Raji (cell line): ENCODE measurements at regions not wholly inside any gene's neighbourhood (a gene's known extent, or its start where the extent isn't known, plus 50 kb on each side); places are given as distances from the start of the nearest gene placed in this dataset.

Experiments used
- POLR2A ChIP-seq: IDR thresholded peaks from 2 replicates; pipeline ENCODE4 v1.6.1; 2011; ENCODE audit warnings: low read depth, low read length, control low read depth; ENCODE audit not compliant: insufficient read depth

DNA sequence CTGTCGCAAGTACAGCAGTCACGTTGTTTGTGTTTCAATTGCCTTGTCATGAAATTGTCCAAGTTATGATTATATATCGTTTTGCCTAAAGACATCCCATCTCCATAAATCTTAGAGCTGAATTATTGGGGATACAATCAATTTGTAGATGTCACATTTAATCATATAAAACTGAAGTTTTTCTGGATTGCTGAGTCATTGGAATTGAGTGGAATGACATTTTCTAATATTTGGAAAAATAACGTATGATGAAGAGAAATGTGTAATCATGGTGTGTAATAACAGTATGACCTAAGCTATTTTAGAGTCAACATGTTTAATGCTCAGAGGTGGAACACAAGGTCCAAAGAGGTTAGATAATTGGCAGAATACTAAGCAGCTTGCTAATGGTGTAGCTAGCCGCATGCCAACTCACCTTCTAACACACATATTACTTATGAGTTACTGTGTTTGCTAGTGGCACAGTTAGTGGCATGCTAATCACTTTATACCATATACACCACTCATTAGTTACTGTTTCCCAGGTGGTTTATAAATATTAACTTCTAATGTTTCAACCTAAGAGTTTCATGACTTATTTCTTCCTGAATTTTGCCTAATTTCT lies 473.1 kb upstream of the GRAMD2B start:
- TF ChIP-seq POLR2A = no peak

DNA sequence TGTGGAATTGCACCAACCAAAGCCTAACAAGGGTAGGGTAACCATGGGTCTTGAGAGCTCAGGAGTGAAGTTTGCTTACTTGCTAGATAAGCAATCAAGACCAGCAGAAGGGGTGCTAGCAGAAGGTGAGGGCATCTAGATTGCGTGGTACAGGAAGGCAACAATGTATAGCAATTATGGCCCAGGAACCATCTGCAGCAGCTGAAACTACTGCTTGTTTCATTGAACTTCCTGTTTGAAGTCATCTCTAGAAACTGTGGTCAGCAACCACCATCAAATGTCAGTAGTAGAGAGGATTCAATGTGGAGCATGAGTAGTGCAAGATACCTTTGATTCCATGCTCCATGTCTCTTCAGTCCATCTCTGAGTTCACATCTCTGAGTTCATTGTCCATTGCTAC lies 462.1 kb upstream of the GRAMD2B start:
- TF ChIP-seq POLR2A = no peak

DNA sequence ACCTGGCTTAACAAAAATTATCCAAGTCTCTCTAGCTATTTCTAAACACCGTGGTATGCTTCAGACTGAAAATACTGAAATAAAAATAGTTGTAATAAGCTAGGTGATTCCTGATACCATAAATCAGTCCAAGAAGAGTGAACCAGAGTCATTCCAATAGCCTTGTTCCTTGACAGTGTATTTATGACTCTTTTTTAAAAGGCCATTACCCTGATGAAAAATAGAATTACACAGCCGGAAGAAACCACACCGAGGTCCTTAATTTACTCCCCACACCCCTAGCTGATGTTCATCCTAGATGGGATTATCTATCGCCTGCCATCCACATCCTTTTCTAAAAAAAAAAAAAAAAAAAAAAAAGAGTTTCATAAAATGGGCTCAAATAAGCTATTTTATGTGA lies 457.6 kb upstream of the GRAMD2B start:
- TF ChIP-seq POLR2A = no peak

DNA sequence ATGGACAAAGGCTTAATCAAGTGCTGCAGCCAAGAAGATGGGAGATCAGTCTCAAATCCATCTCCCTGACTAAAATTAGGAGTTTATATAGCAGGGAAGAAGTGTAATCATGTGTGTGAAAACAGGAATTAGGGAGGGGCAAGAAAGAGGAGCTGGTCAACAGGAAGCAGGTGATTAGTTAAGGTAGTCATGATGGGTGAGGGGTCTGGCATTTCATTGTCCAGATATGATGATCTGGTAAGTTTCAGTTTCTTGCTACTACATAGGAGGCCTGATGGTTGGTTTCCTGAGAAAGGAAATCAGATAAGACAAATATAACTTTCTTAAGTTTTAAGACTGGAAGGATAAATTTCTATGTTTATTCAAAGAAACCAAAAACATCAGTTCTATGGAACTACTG lies 455.6 kb upstream of the GRAMD2B start:
- no peak for TF ChIP-seq POLR2A

DNA sequence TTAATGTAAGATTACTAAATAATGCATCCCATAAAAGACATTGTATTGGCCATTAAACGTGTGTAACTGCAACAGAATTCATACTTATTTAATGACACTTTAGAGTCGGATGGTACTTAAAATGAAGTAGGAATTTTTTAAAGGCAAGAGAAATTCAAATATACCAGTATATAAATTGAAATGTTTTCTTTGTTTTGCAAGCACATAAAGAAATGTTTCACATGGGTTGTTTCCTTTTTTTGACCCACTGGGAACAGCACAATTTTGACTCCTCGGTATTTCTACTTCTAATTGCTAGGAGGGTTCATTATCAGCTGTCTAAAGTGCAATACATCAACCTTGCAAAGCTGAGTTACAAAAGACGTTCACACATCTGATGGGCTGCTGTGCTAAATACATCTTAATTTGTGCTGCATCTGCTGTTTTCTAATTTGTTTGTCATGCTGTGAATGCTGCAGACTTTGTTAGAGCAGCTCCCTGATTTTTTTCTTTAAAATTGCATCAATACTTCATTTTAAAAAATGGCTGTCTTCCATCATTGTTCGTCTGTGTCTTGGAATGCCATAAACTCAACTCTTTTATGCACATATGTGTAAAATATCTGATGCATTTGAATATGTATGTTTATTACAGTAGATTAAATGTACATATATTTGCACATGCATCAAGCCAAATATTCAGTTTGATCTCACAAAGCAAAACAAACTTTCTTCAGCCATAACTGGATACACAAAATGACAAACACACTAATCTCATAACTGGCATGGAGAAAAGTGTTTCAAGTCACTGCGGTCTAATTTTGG lies 454.0 kb upstream of the GRAMD2B start:
- TF ChIP-seq POLR2A = no peak

DNA sequence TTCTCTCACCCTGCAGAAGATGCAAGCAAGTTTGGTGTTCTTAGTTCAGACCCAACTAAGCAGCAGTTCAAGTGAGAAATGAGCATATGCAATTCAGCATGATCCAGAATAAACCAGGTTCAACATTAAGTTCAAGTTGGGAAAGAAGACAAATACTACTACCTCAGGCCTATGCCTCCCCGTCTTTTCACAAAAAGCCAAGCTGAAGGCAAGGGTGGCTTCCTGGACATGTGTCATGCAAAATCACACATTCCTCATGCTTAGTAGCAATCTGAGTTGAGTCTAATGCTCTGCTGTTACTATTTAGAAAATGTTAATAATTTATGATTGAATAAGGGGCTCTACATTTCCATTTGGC lies 453.4 kb upstream of the GRAMD2B start:
- TF ChIP-seq POLR2A = no peak

DNA sequence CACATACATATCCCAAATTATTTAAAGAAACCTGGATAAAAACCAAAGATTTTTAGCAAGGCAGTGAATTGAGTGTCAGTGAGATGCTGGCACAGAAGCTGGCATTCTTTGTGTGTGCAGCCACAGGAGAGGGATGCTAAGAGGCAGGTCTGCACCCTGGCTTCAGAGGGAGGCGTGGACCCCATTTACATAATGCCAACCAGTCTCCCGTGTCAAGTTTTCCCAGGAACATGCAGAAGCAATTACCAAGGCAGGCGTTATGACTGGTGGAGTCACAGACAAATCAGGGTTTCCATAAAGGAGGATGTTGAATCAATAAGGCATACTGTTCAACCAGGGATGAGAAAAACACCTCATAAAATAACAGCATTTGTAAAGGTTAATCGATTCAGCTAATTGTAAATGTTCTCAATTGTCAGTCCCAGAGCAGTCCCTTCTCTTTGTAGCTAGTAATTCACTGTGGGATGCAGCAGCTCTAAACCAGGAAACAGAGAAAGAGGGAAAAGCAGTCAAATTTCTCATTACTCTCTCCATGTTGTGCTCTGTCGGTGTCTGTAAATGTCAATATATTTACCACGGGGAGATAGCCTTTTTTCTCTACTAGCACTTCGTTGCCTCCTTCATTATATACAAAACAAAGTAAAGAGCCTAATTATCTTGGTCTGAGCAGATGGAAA lies 452.4 kb upstream of the GRAMD2B start:
- no peak for TF ChIP-seq POLR2A

DNA sequence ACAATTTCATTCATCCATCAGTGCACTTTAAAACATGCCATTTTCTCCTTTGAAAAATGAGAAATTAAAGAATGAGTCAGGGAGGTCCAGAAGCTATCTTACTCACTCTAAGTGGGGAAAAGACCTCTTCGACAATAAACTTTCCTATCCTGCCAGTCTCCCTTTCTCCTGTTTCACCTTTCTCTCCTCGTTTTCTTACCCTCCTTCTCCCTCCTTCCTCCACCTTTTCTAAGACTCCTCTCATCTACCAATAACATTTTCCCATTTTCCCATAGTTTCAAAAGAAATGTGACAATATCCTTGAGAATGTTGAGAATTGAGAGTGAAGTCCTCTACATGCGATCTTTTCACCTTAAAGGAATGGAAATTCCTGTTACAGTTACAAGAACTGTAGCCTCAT lies 450.5 kb upstream of the GRAMD2B start:
- no peak for TF ChIP-seq POLR2A

DNA sequence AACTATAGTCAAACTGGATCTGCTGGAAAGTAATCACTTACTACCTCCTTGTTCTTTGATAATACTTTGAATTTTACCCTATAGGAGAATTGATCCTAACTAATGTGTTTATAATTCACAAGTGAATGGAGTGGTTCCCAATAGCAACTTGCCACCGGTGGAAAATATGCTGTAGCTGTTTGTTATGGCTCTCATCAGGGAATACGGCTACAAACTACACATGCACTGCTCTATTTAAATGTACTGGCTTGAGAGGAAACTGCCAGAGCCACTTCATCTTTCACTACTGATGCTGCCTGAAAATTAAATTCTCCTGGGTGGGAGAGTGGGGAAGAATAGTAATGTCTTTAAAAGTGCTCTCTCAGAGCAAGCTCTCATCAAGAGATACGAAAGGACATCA lies 448.5 kb upstream of the GRAMD2B start:
- no peak for TF ChIP-seq POLR2A

DNA sequence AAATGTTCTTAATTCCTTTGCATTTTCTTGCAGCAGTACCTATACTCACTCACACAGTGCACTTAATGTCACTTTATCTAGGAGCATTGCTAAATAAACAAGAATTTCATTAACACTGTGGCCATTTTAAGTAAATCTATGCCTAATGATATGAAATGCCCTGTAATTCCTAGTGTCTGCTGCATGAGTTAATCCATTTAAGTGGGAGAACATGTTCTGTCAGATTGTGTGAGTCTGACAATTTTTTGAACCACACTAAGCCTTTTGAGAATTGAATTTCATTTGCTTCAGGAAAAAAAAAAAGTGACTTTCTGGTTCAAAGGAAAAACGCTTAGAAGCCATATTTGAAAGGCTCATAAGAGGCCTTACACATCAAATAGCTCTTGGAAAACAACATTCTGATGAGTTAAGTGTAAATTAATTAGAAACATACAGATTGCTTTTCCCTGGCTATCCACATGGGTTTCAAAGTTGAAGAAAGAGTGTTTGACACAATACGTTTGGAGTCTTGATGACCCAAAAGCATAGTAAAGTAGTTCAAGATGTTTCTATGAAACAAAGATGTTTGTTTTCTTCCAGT lies 446.7 kb upstream of the GRAMD2B start:
- TF ChIP-seq POLR2A = no peak

DNA sequence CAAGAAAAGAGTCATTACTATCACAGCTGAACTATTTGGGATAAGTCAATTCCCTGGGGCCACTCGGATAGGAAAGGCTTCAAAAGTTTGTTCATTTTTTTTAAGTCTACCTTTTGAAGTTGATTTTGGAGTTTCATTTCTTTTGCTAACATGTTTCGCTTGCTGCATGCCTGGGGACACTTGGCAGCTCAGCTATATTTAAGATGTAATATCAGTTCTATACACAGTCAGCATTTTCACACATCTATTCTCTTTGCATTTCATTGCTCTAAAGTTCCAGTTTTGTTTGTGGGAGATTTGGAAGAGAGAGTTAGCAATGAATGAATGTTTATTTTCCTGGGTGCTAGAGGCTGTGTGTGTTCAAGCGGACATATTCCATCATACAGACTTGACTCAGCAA lies 445.2 kb upstream of the GRAMD2B start:
- TF ChIP-seq POLR2A = no peak

DNA sequence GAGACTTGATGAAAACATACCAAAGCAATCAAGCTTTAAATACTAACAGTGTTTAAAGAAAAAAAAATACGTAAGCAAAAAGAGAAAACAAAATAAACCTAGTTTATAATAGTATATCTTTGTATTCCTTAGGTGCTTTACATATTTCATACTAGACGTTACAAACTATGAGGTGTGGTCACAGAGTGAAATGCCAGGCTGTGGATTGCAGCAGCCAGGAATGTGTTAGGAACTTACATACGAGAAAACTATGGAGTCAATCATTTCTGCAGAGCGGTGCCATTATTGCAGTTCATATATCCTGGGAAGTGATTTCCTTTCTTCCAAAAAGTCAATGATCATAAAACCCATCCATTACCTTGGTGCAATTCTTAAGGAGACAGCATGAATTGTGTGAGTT lies 443.6 kb upstream of the GRAMD2B start:
- TF ChIP-seq POLR2A = no peak

DNA sequence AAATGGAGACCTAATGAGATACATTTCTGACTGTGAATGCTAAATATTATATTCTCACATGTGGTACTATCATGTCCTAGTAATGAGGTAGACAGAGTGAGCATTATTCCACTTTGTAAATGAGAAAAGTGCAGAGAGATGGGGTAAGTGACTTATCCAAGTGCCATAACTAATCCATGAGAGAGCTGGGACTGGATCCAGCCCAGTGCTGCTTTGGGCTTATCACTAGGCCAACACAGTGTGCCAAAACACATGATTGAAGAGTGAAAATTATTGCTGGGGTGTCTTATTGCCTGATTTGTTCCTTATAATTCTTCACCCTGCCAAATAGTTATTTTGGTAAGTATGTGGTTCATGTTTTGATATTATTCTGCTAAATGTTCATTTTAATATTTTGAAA lies 442.2 kb upstream of the GRAMD2B start:
- TF ChIP-seq POLR2A = no peak

DNA sequence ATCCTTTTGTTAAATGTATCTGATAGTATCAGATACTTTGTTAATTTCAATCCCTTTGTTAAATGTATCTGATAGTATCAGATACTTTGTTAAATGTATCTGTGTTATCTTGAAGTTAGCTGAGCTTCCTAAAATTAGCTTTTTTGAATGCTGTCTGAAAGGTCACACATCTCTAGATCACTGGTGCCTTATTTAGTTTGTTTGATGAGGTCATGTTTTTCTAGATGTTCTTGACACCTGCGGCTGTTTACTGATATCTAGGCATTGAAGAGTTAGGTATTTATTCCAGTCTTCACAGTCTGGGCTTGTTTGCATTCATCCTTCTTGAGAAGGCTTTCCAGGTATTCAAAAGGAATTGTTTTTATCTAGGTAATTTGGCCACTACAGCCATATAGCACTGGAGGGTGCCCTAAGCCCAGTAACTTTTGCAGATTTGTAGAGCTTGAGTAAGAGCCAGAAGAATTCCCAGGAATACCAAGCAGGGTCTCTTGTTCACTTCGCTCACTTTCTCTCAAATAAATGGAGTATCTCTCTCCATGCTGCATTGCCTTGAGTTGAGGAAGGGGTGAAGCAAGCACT lies 435.4 kb upstream of the GRAMD2B start:
- no peak for TF ChIP-seq POLR2A

DNA sequence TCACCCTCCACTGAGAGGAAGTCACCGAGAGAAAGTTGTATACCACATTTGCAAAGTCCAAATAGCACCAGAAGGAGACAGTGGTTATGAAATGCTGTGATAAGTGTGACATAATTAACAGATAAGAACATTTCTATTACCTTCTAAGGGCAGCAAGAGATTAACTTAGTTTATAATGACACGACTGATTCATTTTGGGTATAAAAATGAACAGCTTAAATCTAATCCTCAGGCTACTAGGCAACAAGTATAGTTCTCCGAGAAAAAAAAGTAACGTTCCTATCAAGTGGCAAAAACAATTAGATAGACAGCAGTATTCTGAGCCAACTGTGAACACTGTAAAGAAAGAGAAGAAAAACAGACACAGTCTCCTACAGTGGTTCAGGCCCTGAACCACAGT lies 431.2 kb upstream of the GRAMD2B start:
- no peak for TF ChIP-seq POLR2A

DNA sequence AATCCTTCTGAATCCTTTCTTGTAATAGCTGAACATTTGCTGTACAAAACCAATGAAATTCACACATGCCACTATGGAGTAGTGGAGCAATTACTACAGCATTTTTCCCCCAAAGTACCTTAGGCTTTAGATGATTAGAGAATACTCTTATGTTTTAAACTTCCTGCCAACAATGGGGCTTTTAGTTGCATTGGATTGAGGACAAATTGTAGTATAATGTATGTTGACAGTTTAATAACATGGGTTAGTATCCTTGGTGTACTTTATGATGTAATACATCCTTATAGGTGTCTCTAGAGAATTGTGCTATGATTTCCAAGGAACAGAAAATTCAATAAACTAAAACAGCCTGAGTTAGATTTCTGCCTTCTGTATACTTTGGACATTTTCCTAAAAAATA lies 422.7 kb upstream of the GRAMD2B start:
- TF ChIP-seq POLR2A = no peak
